Esophagus muscularis mucosa (tissue), 4 donors: ENCODE measurements at regions not wholly inside any gene's neighbourhood (a gene's known extent, or its start where the extent isn't known, plus 50 kb on each side); places are given as distances from the start of the nearest gene placed in this dataset.

Experiments
- DNase-seq: peaks from one replicate; pipeline ENCODE4 v3.0.0-alpha.2; 2017; ENCODE audit errors: extremely low spot score
- H3K27ac ChIP-seq, 4 donors: fragments of 200-600 bp; sonication (generic); replicated peaks in 1 of 4; 1 replicate in 3 of 4; 2 replicates in 1 of 4; pipeline ENCODE4 v1.5.1; 2016 to 2019; ENCODE audit warnings: mild to moderate bottlenecking in 1 of 4
- H3K27me3 ChIP-seq, 4 donors: fragments of 200-600 bp; sonication (generic); one replicate each; pipeline versions ENCODE4 v1.5.1 to v1.6.0; 2016 to 2019
- H3K36me3 ChIP-seq, 4 donors: fragments of 200-600 bp; sonication (generic); one replicate each; pipeline ENCODE4 v1.5.1; 2016 to 2019
- H3K4me1 ChIP-seq, 4 donors: fragments of 200-600 bp; sonication (generic); one replicate each; pipeline ENCODE4 v1.5.1; 2016 to 2019
- H3K4me3 ChIP-seq, 4 donors: fragments of 200-600 bp; sonication (generic); 1 replicate in 2 of 4; 2 replicates in 2 of 4; pipeline ENCODE4 v1.5.1; 2016 to 2019; ENCODE audit warnings: mild to moderate bottlenecking in 4 of 4, moderate library complexity in 1 of 4
- H3K9me3 ChIP-seq, 4 donors: fragments of 200-600 bp; sonication (generic); 1 replicate in 3 of 4; 2 replicates in 1 of 4; pipeline ENCODE4 v1.5.1; 2016 to 2019
- EP300 ChIP-seq: sonication (generic); formaldehyde crosslinking; IDR thresholded peaks from one replicate; pipeline ENCODE4 v1.6.1; 2017; ENCODE audit warnings: antibody characterized with exemption
- POLR2A ChIP-seq: fragments of 450-650 bp; IDR thresholded peaks from one replicate; pipeline ENCODE4 v1.6.1; 2017; ENCODE audit warnings: antibody characterized with exemption, moderate library complexity, mild to moderate bottlenecking, low read depth
- POLR2AphosphoS5 ChIP-seq, 2 donors: sonication (generic); formaldehyde crosslinking; IDR thresholded peaks; one replicate each; pipeline ENCODE4 v1.6.1; 2017; ENCODE audit warnings: antibody characterized with exemption in 2 of 2
- WGBS: methylation state at CpG from one replicate; pipeline ENCODE4 v1.1.5; 2018; 5-methylcytosine and 5-hydroxymethylcytosine counted together
- intact Hi-C: fragments of 100-400 bp; cut with DNase I; formaldehyde crosslinking; loops from one replicate; pipeline ENCODE4 v1.15.1; 2023
- TF ChIP-seq, protein P1 (sequence below), 3 experiments: fragments of 200-600 bp in 2 of 3; fragments of 450-650 bp in 1 of 3; sonication (generic) in 2 of 3; IDR thresholded peaks; one replicate each; pipeline ENCODE4 v1.5.1; 2017 to 2019; ENCODE audit warnings: antibody characterized with exemption in 3 of 3, mild to moderate bottlenecking in 2 of 3, moderate library complexity in 1 of 3

DNA sequence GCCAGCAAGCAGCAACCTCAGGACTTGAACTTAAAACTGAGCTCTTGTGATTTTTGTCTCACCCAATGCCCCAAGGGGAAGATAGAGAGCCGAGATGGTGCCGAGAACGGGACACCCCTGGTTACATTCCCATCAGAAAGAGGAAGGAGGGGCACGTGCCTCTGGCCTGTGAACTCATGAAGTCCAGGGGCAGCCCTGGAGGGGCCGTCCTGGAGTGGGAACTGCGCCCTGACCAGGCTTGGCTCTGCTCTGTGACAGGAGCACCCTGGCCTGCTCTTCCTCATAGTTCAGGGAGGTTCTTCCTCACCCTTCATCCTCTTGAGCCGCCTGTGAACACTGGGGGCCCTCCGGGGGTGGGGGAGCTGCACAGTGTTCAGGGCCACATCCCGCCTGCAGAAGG, 130.3 kb upstream of the FOXF1 start:
- Histone ChIP-seq H3K27me3 (no peaks in the 10 kb centered on the region), H3K4me1 (peaks cover 0 to 14% (median 12%) of the 10 kb centered on the region in 4 donors), H3K36me3 (no peaks in the 10 kb centered on the region), H3K9me3 (no peaks in the 10 kb centered on the region), H3K4me3 (no peak overlapping the region), H3K27ac (no peak overlapping the region)
- intact Hi-C loops: no loop called here
- no peak for TF ChIP-seq POLR2AphosphoS5 (IDR thresholded peaks at IDR 0.05)
- TF ChIP-seq, protein P1, sequence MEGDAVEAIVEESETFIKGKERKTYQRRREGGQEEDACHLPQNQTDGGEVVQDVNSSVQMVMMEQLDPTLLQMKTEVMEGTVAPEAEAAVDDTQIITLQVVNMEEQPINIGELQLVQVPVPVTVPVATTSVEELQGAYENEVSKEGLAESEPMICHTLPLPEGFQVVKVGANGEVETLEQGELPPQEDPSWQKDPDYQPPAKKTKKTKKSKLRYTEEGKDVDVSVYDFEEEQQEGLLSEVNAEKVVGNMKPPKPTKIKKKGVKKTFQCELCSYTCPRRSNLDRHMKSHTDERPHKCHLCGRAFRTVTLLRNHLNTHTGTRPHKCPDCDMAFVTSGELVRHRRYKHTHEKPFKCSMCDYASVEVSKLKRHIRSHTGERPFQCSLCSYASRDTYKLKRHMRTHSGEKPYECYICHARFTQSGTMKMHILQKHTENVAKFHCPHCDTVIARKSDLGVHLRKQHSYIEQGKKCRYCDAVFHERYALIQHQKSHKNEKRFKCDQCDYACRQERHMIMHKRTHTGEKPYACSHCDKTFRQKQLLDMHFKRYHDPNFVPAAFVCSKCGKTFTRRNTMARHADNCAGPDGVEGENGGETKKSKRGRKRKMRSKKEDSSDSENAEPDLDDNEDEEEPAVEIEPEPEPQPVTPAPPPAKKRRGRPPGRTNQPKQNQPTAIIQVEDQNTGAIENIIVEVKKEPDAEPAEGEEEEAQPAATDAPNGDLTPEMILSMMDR (IDR thresholded peaks at IDR 0.05): no peak
- no peak for TF ChIP-seq POLR2A
- no peak for TF ChIP-seq EP300
- WGBS: 88% methylated on average over 9 of the region's 9 CpGs
- DNase-seq: no peak

DNA sequence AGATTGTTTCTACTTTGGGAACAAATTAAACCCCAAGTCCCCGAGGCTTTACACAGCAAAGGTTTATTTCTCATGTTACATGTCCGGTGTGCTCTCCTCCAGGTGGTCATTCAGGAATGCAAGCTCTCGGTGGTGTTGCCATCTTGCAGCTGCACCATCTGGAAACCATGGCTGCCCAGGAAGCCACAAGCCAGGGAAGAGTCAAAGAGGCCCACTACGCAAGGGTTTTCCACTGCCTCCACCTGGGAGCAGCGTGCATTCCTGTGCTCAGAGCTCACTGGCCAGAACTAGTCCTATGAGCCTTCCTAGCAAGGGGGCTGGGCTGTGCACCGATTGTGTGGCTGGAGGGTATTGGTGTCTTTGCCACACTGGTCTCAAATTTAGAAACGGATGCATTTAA, 128.8 kb upstream of the FOXF1 start:
- H3K36me3 ChIP-seq: no peaks in the 10 kb centered on the region
- no peak for DNase-seq
- no peak overlapping the region for H3K27ac ChIP-seq
- H3K27me3 ChIP-seq: no peaks in the 10 kb centered on the region
- intact Hi-C loops: no loop called here
- TF ChIP-seq POLR2A: no peak
- 90% methylated on average over 6 of the region's 7 CpGs for WGBS
- H3K9me3 ChIP-seq: no peaks in the 10 kb centered on the region
- H3K4me3 ChIP-seq: no peak overlapping the region
- H3K4me1 ChIP-seq: peaks cover 0 to 14% (median 12%) of the 10 kb centered on the region in 4 donors

DNA sequence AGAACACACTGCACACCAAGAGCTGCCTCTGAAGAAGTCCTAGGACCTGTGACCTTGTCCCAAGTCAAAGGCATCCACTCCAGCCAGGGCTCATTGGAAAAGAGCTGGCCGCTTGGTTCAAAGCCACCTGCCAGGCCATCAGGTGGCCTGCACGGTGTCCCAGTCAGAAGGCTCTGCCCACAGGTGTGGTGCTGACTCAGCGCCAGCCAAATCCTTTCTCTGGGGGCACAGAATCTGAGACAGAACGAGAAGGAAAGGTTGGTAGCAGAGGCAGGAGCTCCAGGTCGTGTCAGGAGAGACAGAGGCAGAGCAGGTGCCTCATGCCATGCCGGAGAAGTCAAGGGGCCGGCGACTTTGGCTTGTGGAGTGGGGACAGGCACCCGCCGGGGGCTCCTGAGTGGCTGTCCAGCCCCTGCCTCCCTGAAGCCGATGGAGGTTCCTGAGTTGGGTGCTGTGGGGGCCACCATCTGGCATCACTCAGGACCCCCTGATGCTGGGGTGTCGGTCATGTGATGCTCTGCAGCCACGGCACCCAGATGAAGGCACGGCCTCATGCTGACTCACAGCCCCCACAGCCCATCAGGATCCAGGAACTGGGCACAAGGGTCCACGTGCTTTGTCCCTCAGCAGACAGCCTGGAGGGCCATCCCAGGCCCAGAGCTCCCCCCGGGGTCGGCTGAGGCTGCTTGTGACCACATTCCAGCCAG, 128.1 kb upstream of the FOXF1 start:
- 95% methylated on average over 9 of the region's 17 CpGs for WGBS
- no peaks in the 10 kb centered on the region for H3K36me3 ChIP-seq
- H3K9me3 ChIP-seq: no peaks in the 10 kb centered on the region
- no peak overlapping the region for H3K4me3 ChIP-seq
- peaks cover 0 to 14% (median 12%) of the 10 kb centered on the region in 4 donors for H3K4me1 ChIP-seq
- intact Hi-C loops: no loop called here
- TF ChIP-seq POLR2AphosphoS5 (IDR thresholded peaks at IDR 0.05): no peak
- TF ChIP-seq, protein P1 (IDR thresholded peaks at IDR 0.05): no peak
- H3K27me3 ChIP-seq: no peaks in the 10 kb centered on the region
- no peak overlapping the region for H3K27ac ChIP-seq
- no peak for DNase-seq

DNA sequence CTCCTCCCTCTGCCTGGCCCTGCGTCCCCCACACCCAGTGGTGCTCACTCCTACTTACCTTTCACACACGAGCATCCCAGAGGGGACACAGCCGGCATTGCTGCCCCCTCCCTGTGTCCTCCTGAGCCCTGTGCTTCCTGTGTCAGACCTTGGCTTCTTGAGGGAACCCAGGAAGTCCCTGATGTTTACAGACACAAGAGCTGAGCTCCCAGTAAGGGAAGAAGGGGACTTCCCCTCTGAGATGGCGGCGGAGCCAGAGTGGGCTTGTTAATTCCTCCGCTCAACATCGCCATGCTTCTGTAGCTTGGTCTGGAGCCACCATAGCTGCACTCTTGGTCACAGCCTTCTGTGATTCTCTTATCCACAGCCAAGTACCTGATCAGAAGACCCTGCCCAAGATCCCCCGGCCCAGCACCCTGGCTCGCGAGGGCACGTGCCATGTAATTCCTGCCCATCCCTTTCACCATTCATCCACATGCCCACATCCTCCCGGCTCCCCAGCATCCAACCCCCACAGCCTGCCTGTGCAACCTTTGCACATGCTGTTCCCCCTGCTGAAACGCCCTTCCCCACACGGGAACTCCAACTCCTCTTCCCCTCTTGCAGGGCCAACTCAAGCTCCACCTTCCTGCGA, 127.4 kb upstream of the FOXF1 start:
- peaks cover 0 to 14% (median 12%) of the 10 kb centered on the region in 4 donors for H3K4me1 ChIP-seq
- no peak for DNase-seq
- peak overlapping the region in 2 of 4 donors; percentile 11 to 48 for H3K27ac ChIP-seq
- WGBS: 85% methylated on average over 12 of the region's 15 CpGs
- TF ChIP-seq POLR2A (no peak), POLR2AphosphoS5 (IDR thresholded peaks at IDR 0.05) (no peak), EP300 (no peak)
- TF ChIP-seq, protein P1 (IDR thresholded peaks at IDR 0.05): no peak
- intact Hi-C loops: no loop called here
- no peak overlapping the region for H3K4me3 ChIP-seq
- H3K9me3 ChIP-seq: no peaks in the 10 kb centered on the region
- H3K36me3 ChIP-seq: no peaks in the 10 kb centered on the region
- H3K27me3 ChIP-seq: no peaks in the 10 kb centered on the region

DNA sequence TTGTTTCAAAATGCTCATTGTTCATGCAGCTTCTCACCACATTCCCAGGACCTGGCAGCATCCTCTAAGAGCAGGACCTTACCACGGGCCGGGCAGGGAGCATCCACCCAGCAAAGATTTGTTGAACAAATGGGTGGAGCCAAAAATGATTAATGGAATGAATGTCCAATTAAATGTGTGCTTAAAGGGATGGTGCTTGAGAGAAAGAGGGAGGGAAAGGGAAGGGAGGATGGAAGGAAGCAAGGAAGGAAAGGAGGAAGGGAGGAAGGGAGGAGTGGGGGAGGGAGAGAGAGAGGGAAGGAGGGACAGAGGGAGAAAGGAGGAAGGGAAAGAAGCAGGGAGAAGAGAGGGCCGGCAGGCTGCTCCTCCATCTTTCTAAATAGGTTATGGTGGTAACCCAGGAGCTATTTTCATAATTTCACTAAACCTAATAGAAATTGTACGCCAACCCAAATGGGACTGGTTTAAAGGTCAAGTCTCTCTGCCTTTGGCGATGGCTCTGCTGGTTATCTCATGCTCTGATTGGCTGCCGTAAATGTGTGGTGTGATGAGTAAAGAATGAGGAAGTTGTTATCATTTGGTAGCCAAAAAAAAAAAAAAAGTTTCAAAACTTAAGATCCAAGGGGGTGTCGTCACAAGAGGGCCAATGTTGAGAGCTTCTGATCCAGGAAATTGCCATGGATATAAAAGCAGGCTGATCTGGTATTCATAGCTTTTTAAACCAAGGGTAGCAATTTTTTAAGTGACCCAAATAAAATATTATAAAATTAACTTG, 126.7 kb upstream of the FOXF1 start:
- peaks cover 0 to 14% (median 12%) of the 10 kb centered on the region in 4 donors for H3K4me1 ChIP-seq
- H3K27ac ChIP-seq: peak overlapping the region; percentile 11 to 54 (median 50)
- intact Hi-C loops: no loop called here
- no peaks in the 10 kb centered on the region for H3K9me3 ChIP-seq
- no peak for TF ChIP-seq EP300
- TF ChIP-seq POLR2AphosphoS5 (IDR thresholded peaks at IDR 0.05): no peak
- TF ChIP-seq, protein P1 (IDR thresholded peaks at IDR 0.05): no peak
- no peak for TF ChIP-seq POLR2A
- no peak for DNase-seq
- H3K36me3 ChIP-seq: no peaks in the 10 kb centered on the region
- no peak overlapping the region for H3K4me3 ChIP-seq
- no peaks in the 10 kb centered on the region for H3K27me3 ChIP-seq
- 44% methylated on average over 7 of the region's 7 CpGs for WGBS
